Ishikawa (cell line): ENCODE measurements at regions not wholly inside any gene's neighbourhood (a gene's known extent, or its start where the extent isn't known, plus 50 kb on each side); places are given as distances from the start of the nearest gene placed in this dataset.

Source experiments
- CEBPB ChIP-seq: IDR thresholded peaks from 2 replicates; pipeline ENCODE4 v1.6.1; 2012
- CREB1 ChIP-seq: IDR thresholded peaks from 2 replicates; pipeline ENCODE4 v1.6.1; 2012; ENCODE audit warnings: low read depth
- EGR1 ChIP-seq: IDR thresholded peaks from 2 replicates; pipeline ENCODE4 v1.6.1; 2012
- EP300 ChIP-seq: IDR thresholded peaks from 2 replicates; pipeline ENCODE4 v1.6.1; 2012; ENCODE audit warnings: borderline replicate concordance
- FOXM1 ChIP-seq: IDR thresholded peaks from 2 replicates; pipeline ENCODE4 v1.6.1; 2012; ENCODE audit warnings: low read depth, borderline replicate concordance
- NFIC ChIP-seq: IDR thresholded peaks from 2 replicates; pipeline ENCODE4 v1.6.1; 2012
- RAD21 ChIP-seq: IDR thresholded peaks from 2 replicates; pipeline ENCODE4 v1.6.1; 2012; ENCODE audit warnings: low read depth
- TAF1 ChIP-seq: IDR thresholded peaks from 2 replicates; pipeline ENCODE4 v1.6.1; 2012; ENCODE audit warnings: low read depth, mild to moderate bottlenecking
- TCF12 ChIP-seq: IDR thresholded peaks from 2 replicates; pipeline ENCODE4 v1.6.1; 2012; ENCODE audit warnings: low read depth
- TEAD4 ChIP-seq: IDR thresholded peaks from 2 replicates; pipeline ENCODE4 v1.6.1; 2012
- YY1 ChIP-seq: IDR thresholded peaks from 2 replicates; pipeline ENCODE4 v1.6.1; 2012; ENCODE audit warnings: low read depth
- TF ChIP-seq, protein P1 (sequence below): IDR thresholded peaks from 2 replicates; pipeline ENCODE4 v1.6.1; 2012
- TF ChIP-seq, protein P2 (sequence below): IDR thresholded peaks from 2 replicates; pipeline ENCODE4 v1.6.1; 2012; ENCODE audit warnings: low read depth, mild to moderate bottlenecking
- TF ChIP-seq, protein P3 (sequence below): IDR thresholded peaks from 2 replicates; pipeline ENCODE4 v1.6.1; 2012

DNA sequence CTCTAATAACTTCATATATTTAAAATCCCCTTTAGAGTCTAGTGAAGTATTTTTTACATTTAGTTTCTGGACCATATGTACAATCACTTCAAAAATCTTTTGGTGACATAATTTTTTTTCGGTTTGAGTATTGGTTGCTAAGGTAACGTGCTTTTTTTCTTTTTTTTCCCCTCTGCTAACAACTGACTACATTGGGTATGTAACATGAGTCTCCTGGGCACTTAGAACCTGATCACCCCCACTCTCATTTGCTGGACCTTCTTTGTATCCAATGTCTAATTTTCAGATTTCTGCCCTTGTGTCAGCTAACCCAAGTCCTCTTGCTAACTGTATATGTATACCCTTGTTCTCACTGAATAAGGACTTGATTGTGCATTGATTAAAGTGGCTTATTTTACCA, 592.9 kb upstream of the FLRT2 start:
- TF ChIP-seq TAF1 = no peak
- no peak for TF ChIP-seq CREB1
- TF ChIP-seq YY1 = no peak
- TF ChIP-seq TEAD4 = no peak
- no peak for TF ChIP-seq RAD21
- TF ChIP-seq, protein P1, sequence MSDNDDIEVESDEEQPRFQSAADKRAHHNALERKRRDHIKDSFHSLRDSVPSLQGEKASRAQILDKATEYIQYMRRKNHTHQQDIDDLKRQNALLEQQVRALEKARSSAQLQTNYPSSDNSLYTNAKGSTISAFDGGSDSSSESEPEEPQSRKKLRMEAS = no peak
- TF ChIP-seq CEBPB = no peak
- TF ChIP-seq EGR1 = no peak
- no peak for TF ChIP-seq TCF12
- no peak for TF ChIP-seq FOXM1
- no peak for TF ChIP-seq NFIC
- TF ChIP-seq, protein P2, sequence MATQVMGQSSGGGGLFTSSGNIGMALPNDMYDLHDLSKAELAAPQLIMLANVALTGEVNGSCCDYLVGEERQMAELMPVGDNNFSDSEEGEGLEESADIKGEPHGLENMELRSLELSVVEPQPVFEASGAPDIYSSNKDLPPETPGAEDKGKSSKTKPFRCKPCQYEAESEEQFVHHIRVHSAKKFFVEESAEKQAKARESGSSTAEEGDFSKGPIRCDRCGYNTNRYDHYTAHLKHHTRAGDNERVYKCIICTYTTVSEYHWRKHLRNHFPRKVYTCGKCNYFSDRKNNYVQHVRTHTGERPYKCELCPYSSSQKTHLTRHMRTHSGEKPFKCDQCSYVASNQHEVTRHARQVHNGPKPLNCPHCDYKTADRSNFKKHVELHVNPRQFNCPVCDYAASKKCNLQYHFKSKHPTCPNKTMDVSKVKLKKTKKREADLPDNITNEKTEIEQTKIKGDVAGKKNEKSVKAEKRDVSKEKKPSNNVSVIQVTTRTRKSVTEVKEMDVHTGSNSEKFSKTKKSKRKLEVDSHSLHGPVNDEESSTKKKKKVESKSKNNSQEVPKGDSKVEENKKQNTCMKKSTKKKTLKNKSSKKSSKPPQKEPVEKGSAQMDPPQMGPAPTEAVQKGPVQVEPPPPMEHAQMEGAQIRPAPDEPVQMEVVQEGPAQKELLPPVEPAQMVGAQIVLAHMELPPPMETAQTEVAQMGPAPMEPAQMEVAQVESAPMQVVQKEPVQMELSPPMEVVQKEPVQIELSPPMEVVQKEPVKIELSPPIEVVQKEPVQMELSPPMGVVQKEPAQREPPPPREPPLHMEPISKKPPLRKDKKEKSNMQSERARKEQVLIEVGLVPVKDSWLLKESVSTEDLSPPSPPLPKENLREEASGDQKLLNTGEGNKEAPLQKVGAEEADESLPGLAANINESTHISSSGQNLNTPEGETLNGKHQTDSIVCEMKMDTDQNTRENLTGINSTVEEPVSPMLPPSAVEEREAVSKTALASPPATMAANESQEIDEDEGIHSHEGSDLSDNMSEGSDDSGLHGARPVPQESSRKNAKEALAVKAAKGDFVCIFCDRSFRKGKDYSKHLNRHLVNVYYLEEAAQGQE = no peak
- TF ChIP-seq, protein P3, sequence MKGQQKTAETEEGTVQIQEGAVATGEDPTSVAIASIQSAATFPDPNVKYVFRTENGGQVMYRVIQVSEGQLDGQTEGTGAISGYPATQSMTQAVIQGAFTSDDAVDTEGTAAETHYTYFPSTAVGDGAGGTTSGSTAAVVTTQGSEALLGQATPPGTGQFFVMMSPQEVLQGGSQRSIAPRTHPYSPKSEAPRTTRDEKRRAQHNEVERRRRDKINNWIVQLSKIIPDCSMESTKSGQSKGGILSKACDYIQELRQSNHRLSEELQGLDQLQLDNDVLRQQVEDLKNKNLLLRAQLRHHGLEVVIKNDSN = no peak
- TF ChIP-seq EP300 = no peak
